Fibroblast of pulmonary artery (primary cell): ENCODE measurements at regions not wholly inside any gene's neighbourhood (a gene's known extent, or its start where the extent isn't known, plus 50 kb on each side); places are given as distances from the start of the nearest gene placed in this dataset.
"Not testable (repeated sequence)": the region's sequence is repeated elsewhere in the genome, so short reads cannot be mapped to it uniquely, and the experiment has no call there.

Experiments
- DNase-seq: peaks from one replicate; pipeline ENCODE4 v3.0.0-alpha.2; 2010; ENCODE audit warnings: low read depth
- H3K4me3 ChIP-seq: replicated peaks from 2 replicates; pipeline ENCODE4 v1.5.1; 2011; ENCODE audit warnings: low read depth, mild to moderate bottlenecking, control low read depth, low read length, moderate library complexity
- CTCF ChIP-seq: IDR thresholded peaks from 2 replicates; pipeline ENCODE4 v1.5.1; 2011; ENCODE audit warnings: mild to moderate bottlenecking, control low read depth, low read length, inconsistent platforms; ENCODE audit errors: missing control alignments

- no peak overlapping the region for H3K4me3 ChIP-seq
- DNase-seq = peak; percentile 4
- no peak for TF ChIP-seq CTCF
Measured at GRCh38 chr4:188387179-188387791, 248.0 kb downstream of the TRIML1 start.

GRCh38 chr4:188391349-188391748, 252.1 kb downstream of the TRIML1 start:
- H3K4me3 ChIP-seq = not testable (repeated sequence)

GRCh38 chr4:188396037-188396436, 256.8 kb downstream of the TRIML1 start:
- TF ChIP-seq CTCF = no peak
- DNase-seq = no peak
- no peak overlapping the region for H3K4me3 ChIP-seq

More at GRCh38 chr4:188391349-188391748, 252.1 kb downstream of the TRIML1 start:
- DNase-seq = not testable (repeated sequence)

DNA sequence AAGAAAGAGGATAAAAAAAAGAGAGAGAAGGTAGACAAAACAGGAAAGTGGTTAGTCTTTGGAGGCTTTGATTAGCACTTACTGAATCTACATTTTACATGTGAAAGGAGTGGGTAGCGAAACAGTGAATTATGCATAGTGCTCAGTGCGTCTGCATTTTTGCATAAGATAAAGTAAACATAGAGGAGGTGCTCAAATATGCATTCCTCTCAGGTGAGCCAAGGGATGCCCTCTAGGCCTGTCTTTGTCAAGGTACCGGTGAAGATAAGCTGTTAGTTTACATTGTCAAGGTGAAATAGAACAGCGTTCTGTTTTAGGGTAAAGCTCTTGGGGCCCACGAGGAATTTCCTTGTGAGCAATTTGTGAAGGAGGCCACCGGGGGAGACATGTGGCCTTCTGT, 260.6 kb downstream of the TRIML1 start:
- no peak for DNase-seq
- no peak overlapping the region for H3K4me3 ChIP-seq
- no peak for TF ChIP-seq CTCF

GRCh38 chr4:188400451-188400850, 261.2 kb downstream of the TRIML1 start:
- no peak for DNase-seq
- H3K4me3 ChIP-seq = no peak overlapping the region
- TF ChIP-seq CTCF = no peak

GRCh38 chr4:188403272-188403671, 264.0 kb downstream of the TRIML1 start:
- H3K4me3 ChIP-seq = no peak overlapping the region
- DNase-seq = no peak

DNA sequence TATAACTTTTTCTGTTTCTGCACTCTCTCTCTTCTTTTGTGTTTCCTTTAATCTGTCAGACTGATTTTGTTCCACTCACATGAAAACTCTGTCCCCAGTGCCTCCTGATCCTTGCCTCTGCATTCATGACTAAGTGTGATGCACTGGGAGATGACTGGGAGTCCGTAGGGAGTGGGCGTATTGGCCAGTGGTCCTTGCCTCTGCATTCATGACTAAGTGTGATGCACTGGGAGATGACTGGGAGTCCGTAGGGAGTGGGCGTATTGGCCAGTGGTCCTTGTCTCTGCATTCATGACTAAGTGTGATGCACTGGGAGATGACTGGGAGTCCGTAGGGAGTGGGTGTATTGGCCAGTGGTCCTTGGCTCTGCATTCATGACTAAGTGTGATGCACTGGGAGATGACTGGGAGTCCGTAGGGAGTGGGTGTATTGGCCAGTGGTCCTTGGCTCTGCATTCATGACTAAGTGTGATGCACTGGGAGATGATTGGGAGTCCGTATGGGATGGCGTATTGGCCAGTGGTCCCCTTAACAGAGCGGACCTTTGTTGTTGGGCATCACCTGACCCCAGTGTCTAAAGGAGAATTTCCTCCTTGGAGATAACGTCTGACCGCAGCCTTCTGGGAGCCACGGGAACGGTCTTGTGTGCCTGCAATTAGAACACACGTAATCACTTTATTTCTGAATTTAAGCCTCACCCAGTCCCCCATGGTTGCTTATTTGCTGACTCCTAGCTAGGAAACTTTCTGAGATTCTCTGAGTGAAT, 266.0 kb downstream of the TRIML1 start:
- not testable (repeated sequence) for H3K4me3 ChIP-seq
- DNase-seq = peak; percentile 64

More at GRCh38 chr4:188403272-188403671, 264.0 kb downstream of the TRIML1 start:
- TF ChIP-seq CTCF = no peak

DNA sequence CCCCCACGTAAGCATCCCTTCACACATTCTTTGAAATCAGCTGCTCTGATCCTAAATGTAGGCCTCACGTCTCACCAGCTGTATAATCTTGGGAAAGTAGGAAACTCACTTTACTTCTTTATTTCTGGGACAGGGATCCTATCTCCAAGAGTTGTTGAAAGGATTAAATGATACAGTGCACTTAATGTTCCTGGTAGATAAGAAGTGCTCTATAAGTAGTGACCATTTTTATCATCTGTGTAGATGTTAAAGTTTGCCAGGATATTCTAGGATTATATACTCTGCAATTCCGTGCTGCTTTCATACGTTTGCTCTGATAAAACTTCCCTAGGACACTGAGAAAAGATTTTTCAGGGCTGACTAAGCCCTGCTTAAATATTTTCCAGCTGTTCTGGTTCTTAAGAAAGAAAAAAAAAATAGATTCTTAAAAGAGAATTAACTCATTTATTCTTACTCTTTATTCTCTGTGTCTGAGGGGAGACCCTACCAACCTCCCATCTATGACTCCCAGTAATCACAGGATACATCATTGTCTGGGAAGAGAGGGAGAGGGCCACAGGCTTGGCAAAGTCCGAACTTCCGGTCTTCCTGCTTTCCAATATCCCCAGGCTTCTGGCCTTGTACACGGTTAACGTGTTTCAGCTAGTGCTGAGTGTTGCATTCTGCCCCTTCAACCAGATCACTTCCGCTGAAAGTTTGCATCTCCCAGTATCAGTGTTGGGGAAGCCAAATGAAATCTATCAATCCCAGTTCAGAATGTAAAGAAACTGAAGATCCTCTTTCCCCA, 269.2 kb downstream of the TRIML1 start:
- DNase-seq = peak; percentile 34
- no peak overlapping the region for H3K4me3 ChIP-seq
- no peak for TF ChIP-seq CTCF
